HG03175 (cell line): ENCODE measurements at regions not wholly inside any gene's neighbourhood (a gene's known extent, or its start where the extent isn't known, plus 50 kb on each side); places are given as distances from the start of the nearest gene placed in this dataset.
"Not testable (repeated sequence)": the region's sequence is repeated elsewhere in the genome, so short reads cannot be mapped to it uniquely, and the experiment has no call there.

Source experiments
- ATAC-seq: cut with Tn5 transposase; IDR thresholded peaks from one replicate; pipeline ENCODE4 v1.9.1; 2021; ENCODE audit warnings: mild to moderate bottlenecking, moderate library complexity; ENCODE audit not compliant: unreplicated experiment

DNA sequence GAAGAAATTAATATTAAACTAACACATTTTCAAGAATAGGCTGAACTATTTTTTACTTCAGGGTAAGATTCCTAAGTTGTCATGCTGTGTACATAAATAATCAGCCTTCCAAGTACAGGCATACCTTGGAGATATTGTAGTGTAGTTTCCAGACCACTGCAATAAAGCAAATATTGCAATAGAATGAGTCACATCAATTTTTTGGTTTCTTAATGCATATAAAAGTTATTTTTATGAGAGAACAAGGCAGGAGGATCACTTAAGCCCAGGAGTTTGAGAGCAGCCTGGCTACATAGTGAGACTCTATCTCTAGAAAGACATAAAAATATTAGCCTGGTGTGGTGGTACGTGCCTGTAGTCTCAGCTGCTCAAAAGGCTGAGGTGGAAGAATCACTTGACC is 511.5 kb downstream of the UQCRFS1 start:
- ATAC-seq = no peak

GRCh38 chr19:28700176-28700575 is 512.8 kb downstream of the UQCRFS1 start:
- ATAC-seq = no peak

- ATAC-seq = no peak
These were observed 515.6 kb downstream of the UQCRFS1 start for GRCh38 chr19:28697308-28697707.

DNA sequence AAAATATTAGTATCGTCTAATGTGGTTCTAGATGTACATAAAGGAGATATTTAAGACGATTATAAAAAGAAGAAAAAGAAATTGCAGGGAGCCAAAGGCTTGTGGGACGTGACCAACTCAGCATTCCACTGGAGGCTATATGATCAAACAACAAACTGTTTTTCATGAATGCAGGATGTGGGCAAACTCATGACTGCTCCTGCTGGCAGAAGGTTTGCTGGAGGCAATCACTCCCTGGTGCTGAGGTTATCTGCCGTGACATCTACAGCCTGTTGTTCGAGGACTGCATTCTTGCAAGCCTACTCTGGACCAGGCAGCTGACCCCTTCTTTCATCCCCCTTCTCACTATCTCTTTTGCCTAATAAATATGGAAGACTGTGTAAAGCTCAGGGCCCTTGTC is 518.1 kb downstream of the UQCRFS1 start:
- no peak for ATAC-seq

DNA sequence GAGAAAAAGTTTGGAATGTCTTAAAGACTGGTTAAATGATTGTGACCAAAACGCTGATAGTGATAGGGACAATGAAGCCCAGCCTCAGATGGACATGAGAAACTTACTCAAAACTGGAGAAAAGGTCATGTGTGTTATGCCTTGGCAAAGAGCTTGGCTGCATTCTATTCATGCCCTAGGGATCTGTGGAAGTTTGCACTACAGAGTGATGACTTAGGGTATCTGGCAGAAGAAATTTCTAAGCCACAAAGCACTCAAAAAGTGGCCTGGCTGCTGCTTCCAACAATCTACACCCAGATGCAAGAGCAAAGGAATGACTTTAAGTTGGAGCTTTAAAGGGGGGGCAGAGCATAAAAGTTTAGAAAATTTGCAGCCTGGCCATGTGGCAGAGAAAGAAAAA is 521.3 kb downstream of the UQCRFS1 start:
- no peak for ATAC-seq

DNA sequence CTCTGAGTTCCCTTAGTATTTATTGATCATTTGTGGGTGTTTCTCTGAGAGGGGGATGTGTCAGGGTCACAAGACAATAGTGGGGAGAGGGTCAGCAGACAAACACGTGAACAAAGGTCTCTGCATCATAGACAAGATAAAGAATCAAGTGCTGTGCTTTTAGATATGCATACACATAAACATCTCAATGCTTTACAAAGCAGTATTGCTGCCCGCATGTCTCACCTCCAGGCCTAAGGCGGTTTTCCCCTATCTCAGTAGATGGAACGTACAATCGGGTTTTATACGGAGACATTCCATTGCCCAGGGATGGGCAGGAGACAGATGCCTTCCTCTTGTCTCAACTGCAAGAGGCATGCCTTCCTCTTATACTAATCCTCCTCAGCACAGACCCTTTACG is 523.5 kb downstream of the UQCRFS1 start:
- ATAC-seq = not testable (repeated sequence)

- no peak for ATAC-seq
These were observed 525.7 kb downstream of the UQCRFS1 start for GRCh38 chr19:28687296-28687695.

DNA sequence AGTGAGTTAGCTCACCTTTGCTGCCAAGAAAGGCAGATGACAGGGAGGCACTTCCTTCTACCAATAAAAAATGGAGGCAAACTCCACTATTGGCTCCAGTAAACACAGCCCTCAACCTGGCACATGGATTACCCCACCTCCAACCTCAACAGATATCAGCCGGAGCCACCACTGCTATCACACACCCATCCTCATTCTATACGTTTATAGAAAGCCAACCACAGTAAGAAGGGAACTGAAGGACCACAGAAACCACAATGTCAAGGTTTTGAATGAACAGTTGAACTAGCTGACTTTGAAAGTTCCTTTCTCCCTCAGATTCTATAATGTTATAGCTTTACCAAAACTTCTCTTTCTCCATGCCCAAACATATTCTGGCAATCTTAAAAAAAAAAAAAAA is 526.2 kb downstream of the UQCRFS1 start:
- no peak for ATAC-seq

DNA sequence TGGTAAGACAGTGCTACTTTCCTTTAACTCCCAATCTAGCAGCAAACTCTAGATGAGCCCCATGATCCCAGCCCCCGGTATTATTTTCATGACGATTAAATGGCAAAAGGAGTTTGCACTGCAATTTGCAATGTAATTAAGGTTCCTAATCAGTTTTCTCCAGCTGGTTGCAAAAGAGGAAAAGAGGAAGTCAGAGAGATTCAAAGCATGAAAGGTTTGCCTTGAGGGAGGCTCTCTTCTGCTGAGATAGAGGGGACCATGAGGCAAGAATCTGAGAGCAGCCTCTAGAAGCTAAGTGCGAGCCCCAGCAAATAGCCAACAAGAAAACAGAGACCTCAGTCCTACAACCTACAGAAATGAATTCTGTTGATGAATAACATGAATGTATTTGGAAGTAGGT is 527.1 kb downstream of the UQCRFS1 start:
- no peak for ATAC-seq

GRCh38 chr19:28685077-28685476 is 527.9 kb downstream of the UQCRFS1 start:
- not testable (repeated sequence) for ATAC-seq

- ATAC-seq = no peak
These were observed 532.8 kb downstream of the UQCRFS1 start for GRCh38 chr19:28680111-28680510.

DNA sequence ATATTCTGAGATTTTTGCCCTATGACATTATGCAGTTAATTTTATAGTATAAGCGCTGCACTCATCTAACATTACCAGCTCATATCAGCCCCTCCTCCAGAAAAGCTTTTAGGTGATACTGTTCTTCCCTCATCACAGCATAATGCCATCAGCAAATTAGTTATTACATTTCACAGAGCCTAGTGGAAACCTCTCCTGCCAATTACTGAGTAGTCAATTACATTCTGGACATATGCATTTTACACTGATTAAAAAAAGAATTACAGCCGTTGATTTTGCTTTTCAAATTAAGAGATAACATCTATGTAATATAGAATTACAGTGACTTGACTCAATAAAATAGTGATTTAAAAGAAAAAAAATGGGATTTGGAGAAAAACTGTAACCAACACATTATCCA is 542.1 kb downstream of the UQCRFS1 start:
- no peak for ATAC-seq

GRCh38 chr19:28669804-28670203 is 543.1 kb downstream of the UQCRFS1 start:
- no peak for ATAC-seq

DNA sequence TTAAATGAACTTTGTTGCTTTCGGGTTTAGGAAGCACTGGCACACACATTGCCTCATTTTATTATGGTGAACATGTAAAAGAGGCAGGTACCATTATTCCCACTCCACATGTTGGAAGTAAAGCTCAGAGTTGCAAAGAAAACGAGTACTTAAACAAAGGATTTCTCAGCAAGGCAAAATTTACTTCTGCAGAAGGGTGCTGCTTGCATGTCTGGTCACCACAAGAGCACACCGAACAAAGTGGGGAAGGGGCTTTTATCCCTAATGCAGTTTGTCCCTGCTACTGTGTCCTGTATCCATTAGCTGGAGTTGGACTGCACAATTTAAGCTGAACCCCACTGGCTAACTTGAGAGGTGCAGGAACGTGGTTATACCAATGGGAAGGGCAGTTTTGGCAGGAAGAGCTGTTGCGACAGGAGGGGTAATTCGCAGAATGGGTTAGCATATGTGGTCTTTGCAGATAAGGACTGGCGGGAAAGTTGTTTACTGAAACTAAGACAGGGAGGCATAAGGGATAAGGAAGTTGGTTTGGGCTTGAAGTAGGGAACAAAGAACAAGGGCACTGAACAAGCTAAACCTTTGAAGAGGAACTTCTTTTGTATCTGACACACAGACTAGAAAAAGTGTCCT is 545.5 kb downstream of the UQCRFS1 start:
- ATAC-seq = no peak

DNA sequence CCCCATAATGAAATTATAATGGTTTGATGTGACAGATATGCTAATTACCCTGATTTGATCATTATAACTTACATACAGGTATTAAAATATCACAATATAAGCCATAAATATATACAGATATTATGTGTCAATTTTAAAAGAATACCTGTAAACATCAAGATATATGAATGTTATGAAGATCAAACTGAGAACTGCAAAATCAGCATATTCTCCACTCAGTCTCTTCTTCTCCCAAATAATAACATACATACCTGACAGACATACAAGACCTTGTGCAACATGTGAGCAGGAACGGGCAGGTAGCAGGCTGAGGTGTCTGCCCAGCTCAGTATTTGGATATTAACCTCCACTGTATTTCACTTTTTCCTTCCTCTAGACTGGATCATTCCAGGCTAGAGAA is 547.2 kb downstream of the UQCRFS1 start:
- no peak for ATAC-seq

DNA sequence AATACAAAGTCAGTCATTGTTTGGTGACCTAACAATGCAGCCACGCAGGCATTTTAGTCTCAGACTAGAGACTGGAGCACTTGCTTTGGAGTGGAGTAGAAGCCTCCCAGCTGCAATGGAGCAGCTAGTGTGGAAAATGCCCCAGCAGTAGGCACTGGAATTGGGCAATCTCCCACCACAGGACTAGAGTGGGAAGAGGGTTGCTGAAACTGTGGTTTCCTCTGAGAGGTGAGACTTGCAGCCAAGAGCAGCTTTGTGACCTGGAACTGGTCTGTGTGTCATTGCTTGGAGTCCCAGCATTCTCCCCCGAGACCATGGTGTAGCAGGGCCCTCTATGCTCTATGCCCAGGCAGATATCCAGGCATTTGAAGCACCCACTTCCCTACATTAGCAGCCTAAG is 556.3 kb downstream of the UQCRFS1 start:
- no peak for ATAC-seq

DNA sequence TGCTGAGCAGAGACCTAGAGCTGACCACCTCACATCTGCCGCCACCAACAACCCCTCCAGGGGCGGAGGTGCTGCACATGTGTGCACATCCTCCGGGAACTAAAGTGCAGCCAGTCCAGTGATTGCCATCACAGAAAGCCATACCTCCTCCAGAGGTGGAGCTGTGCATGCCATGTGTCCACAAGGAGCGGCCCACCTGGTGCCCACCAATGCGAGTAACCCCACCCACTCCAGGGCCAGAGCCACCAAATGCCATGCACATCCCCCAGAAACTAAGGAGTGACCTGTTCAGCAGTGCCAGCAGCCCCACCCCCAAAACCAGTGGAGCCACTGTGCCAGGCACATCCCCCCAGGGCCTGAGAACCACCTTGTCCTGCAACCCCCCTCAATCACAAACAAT is 557.9 kb downstream of the UQCRFS1 start:
- no peak for ATAC-seq

DNA sequence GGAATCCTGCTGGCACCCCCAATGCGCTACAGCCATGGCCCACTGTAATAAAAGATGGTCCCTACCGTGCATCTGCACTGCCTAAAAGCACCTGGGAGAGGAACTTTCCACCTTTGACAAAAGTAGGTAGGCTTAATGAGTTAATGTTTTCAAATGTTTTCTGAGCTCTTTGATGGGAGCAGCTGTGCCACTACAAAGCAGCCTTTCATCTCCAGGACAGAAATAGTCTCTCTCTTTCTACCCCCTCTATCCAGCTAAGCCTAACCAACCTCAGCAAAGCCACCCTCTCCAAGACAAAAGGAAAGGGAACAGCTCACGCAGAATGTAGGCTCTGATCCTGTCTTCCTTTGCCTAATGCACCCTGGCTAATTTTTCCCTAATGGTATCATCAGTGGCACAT is 560.2 kb downstream of the UQCRFS1 start:
- no peak for ATAC-seq

GRCh38 chr19:28646629-28647028 is 566.3 kb downstream of the UQCRFS1 start:
- ATAC-seq = no peak

GRCh38 chr19:28644169-28644775 is 568.7 kb downstream of the UQCRFS1 start:
- no peak for ATAC-seq

DNA sequence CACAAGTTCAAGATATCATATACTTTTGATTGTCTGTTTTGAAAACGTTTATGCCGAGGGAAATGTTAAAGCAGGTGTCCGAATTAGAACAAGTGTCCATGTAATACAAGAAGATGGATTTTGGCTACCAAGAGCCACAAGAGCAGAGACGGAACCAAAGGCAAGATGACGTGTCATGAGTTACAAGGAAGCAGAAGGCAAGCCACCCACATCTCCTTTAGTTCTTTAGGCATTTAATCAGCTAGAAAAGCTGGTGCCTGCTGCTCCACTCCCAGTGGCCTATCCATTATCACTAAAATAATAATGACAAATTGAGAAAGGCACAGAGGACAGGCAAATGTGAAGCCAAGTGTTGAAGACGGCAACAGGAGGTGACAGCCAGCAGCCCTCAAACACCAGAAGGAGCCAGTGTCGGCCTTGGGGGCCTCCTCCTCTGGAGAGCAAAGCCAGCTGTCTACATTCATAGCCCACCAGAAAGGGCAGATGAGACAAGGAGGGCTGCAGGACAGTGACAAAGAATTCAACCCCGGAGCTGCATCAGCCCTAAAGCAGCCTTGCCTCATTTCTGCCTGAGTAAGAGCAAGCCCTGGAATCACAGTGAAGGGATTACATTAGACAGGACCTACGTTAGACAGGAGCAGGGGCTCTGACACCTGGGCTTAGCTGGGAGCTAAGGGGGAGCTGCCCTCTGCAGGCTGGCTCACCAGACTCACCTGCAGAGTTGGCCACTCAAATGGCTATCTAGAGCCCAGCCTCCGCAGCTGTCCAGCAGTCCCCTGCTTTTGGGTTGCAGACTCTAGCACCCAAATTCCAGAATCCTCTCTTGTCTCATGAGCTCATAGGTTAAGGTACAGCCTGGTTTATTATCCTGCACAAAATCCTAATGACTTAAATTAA is 569.9 kb downstream of the UQCRFS1 start:
- no peak for ATAC-seq

DNA sequence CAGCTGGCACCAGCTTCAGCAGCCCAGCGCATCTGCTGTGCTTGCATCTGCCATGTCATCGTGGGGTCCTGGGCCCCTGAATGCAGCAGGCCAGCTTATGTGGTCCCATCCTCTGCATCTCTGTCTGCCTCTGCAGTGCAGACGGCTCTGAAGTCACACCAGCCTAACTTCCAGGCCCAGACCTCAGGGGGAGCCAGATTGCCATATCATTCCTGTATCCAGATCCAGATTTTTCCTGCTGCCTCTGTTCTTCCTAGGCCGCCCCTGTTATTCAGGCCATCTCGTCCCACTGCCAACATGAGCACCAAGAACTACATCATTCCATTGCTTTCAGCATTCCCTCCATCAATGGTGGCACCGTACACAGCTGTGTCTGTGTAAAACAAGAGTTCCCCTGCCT is 571.6 kb downstream of the UQCRFS1 start:
- no peak for ATAC-seq
